GM19372 (cell line): ENCODE measurements at regions not wholly inside any gene's neighbourhood (a gene's known extent, or its start where the extent isn't known, plus 50 kb on each side); places are given as distances from the start of the nearest gene placed in this dataset.

Experiments used
- ATAC-seq: cut with Tn5 transposase; IDR thresholded peaks from one replicate; pipeline ENCODE4 v1.9.1; 2021; ENCODE audit warnings: mild to moderate bottlenecking, low read depth, moderate library complexity; ENCODE audit not compliant: unreplicated experiment

GRCh38 chr5:68757626-68758212 is 336.1 kb upstream of the SLC30A5 start:
- no peak for ATAC-seq

- ATAC-seq: no peak
These were observed 334.2 kb upstream of the SLC30A5 start for GRCh38 chr5:68759593-68759992.

- ATAC-seq: no peak
These were observed 331.6 kb upstream of the SLC30A5 start for GRCh38 chr5:68762201-68762600.

- no peak for ATAC-seq
These were observed 326.8 kb upstream of the SLC30A5 start for GRCh38 chr5:68766952-68767464.

- ATAC-seq: no peak
These were observed 323.3 kb upstream of the SLC30A5 start for GRCh38 chr5:68770551-68770950.

- ATAC-seq: no peak
These were observed 322.6 kb upstream of the SLC30A5 start for GRCh38 chr5:68771221-68771620.

GRCh38 chr5:68771732-68772131 is 322.1 kb upstream of the SLC30A5 start:
- ATAC-seq: no peak

GRCh38 chr5:68776381-68776780 is 317.4 kb upstream of the SLC30A5 start:
- ATAC-seq: no peak

- ATAC-seq: no peak
These were observed 316.7 kb upstream of the SLC30A5 start for GRCh38 chr5:68777135-68777534.

- ATAC-seq: no peak
These were observed 315.3 kb upstream of the SLC30A5 start for GRCh38 chr5:68778484-68778883.

GRCh38 chr5:68780299-68780955 is 313.4 kb upstream of the SLC30A5 start:
- ATAC-seq: no peak

GRCh38 chr5:68793074-68793473 is 300.7 kb upstream of the SLC30A5 start:
- ATAC-seq: no peak

- ATAC-seq: no peak
These were observed 299.8 kb upstream of the SLC30A5 start for GRCh38 chr5:68793993-68794392.

- no peak for ATAC-seq
These were observed 298.6 kb upstream of the SLC30A5 start for GRCh38 chr5:68795190-68795589.

GRCh38 chr5:68798877-68799843 is 294.7 kb upstream of the SLC30A5 start:
- ATAC-seq: no peak

- ATAC-seq: no peak
These were observed 291.4 kb upstream of the SLC30A5 start for GRCh38 chr5:68802430-68802829.

- ATAC-seq: no peak
These were observed 289.9 kb upstream of the SLC30A5 start for GRCh38 chr5:68803881-68804319.

- no peak for ATAC-seq
These were observed 289.5 kb upstream of the SLC30A5 start for GRCh38 chr5:68804343-68804742.

- no peak for ATAC-seq
These were observed 288.4 kb upstream of the SLC30A5 start for GRCh38 chr5:68805444-68805843.

GRCh38 chr5:68817632-68818031 is 276.2 kb upstream of the SLC30A5 start:
- ATAC-seq: no peak

- no peak for ATAC-seq
These were observed 275.6 kb upstream of the SLC30A5 start for GRCh38 chr5:68818057-68818695.
